Cardiac muscle cell (in vitro differentiated cells and primary cell): ENCODE measurements at regions not wholly inside any gene's neighbourhood (a gene's known extent, or its start where the extent isn't known, plus 50 kb on each side); places are given as distances from the start of the nearest gene placed in this dataset.

ENCODE experiments used
- DNase-seq, 2 donors: peaks; one replicate each; pipeline versions ENCODE4 v3.0.0 to v3.0.0-alpha.2; 2010 to 2017; ENCODE audit warnings: low read depth in 1 of 2, low spot score in 1 of 2
- H3K27ac ChIP-seq: fragments of 200-600 bp; sonication (generic); 2 replicates; pipeline ENCODE4 v1.5.1; 2016
- H3K27me3 ChIP-seq: fragments of 200-600 bp; sonication (generic); 2 replicates; pipeline ENCODE4 v1.6.0; 2016; ENCODE audit warnings: control low read depth
- H3K36me3 ChIP-seq: fragments of 200-600 bp; sonication (generic); 2 replicates; pipeline ENCODE4 v1.5.1; 2016; ENCODE audit warnings: control low read depth
- H3K4me1 ChIP-seq: fragments of 200-600 bp; sonication (generic); 2 replicates; pipeline ENCODE4 v1.8.1; 2017; ENCODE audit warnings: low read depth, mild to moderate bottlenecking, mixed run types
- H3K4me3 ChIP-seq: fragments of 200-600 bp; sonication (generic); 2 replicates; pipeline ENCODE4 v1.5.1; 2016; ENCODE audit warnings: mild to moderate bottlenecking
- H3K9me3 ChIP-seq: fragments of 200-600 bp; sonication (generic); 2 replicates; pipeline ENCODE4 v1.5.1; 2017; ENCODE audit warnings: low read depth, mild to moderate bottlenecking, control low read depth
- TF ChIP-seq, protein P1 (sequence below): IDR thresholded peaks from 2 replicates; pipeline ENCODE4 v1.5.1; 2012; ENCODE audit warnings: low read depth, mild to moderate bottlenecking, low read length

DNA sequence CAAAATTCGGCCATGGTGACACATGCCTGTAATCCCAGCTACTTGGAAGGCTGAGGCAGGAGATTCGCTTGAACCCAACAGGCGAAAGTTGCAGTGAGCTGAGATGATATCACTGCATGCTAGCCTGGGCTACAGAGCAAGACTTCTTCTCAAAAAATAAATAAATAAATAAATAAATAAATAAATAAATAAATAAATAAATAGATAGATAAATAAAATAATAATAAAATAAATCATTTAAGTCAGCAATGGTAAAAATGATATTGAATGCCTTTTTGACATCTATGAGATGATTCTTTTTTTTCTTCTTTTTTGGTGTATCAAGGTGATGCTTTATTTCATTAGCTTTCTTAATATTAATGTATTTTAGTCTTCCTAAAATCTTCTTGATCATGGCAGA is 221.7 kb upstream of the RXFP2 start:
- TF ChIP-seq, protein P1, sequence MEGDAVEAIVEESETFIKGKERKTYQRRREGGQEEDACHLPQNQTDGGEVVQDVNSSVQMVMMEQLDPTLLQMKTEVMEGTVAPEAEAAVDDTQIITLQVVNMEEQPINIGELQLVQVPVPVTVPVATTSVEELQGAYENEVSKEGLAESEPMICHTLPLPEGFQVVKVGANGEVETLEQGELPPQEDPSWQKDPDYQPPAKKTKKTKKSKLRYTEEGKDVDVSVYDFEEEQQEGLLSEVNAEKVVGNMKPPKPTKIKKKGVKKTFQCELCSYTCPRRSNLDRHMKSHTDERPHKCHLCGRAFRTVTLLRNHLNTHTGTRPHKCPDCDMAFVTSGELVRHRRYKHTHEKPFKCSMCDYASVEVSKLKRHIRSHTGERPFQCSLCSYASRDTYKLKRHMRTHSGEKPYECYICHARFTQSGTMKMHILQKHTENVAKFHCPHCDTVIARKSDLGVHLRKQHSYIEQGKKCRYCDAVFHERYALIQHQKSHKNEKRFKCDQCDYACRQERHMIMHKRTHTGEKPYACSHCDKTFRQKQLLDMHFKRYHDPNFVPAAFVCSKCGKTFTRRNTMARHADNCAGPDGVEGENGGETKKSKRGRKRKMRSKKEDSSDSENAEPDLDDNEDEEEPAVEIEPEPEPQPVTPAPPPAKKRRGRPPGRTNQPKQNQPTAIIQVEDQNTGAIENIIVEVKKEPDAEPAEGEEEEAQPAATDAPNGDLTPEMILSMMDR: no peak
- Histone ChIP-seq H3K4me3 (no peak overlapping the region), H3K27me3 (no peaks in the 10 kb centered on the region), H3K9me3 (no peaks in the 10 kb centered on the region), H3K4me1 (peaks cover 4% of the 10 kb centered on the region), H3K27ac (no peak overlapping the region), H3K36me3 (no peaks in the 10 kb centered on the region)
- no peak for DNase-seq

DNA sequence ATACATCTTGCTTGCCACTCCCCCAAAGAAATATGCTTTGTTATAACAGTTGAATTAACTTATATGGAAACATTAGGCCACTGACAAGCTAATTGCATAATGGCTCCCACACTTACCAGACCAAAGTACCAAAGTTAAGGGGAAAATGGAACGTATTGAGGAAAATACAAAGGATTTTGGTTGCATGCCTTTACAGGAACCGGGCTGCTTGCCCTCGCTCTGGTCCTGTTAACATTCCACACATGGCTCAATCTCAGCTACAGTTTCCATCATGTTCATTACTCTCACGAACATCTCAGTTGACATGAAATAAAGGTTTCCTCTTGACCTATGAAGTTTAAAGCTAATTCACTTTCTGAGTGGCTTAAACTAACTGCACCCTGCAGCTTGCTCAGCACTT is 220.7 kb upstream of the RXFP2 start:
- DNase-seq: no peak
- TF ChIP-seq, protein P1: no peak
- Histone ChIP-seq H3K27me3 (no peaks in the 10 kb centered on the region), H3K9me3 (no peaks in the 10 kb centered on the region), H3K4me3 (no peak overlapping the region), H3K4me1 (peaks cover 4% of the 10 kb centered on the region), H3K27ac (no peak overlapping the region), H3K36me3 (no peaks in the 10 kb centered on the region)

DNA sequence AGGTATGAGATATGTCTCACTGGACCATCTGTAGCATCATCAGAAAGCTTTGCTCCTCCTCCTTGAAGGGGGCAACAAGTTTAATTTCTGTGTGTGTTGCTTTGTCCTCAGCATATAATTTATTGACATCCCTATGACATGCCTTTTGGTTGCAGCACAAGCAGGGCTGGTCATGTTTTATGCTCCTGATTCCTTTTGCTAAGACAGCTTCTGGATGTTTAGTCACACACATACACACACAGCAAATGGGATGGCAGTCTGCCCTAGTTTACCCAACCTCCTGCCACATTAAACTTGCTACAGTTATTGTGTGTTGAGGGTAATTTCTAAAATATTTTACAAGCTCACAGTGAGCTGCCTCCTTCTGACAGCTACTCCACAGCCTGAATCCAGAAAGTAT is 217.9 kb upstream of the RXFP2 start:
- DNase-seq: peak in 1 of 2 donors; percentile 19
- H3K9me3 ChIP-seq: no peaks in the 10 kb centered on the region
- H3K27ac ChIP-seq: no peak overlapping the region
- TF ChIP-seq, protein P1: no peak
- H3K36me3 ChIP-seq: no peaks in the 10 kb centered on the region
- H3K27me3 ChIP-seq: no peaks in the 10 kb centered on the region
- no peak overlapping the region for H3K4me3 ChIP-seq
- peaks cover 4% of the 10 kb centered on the region for H3K4me1 ChIP-seq

DNA sequence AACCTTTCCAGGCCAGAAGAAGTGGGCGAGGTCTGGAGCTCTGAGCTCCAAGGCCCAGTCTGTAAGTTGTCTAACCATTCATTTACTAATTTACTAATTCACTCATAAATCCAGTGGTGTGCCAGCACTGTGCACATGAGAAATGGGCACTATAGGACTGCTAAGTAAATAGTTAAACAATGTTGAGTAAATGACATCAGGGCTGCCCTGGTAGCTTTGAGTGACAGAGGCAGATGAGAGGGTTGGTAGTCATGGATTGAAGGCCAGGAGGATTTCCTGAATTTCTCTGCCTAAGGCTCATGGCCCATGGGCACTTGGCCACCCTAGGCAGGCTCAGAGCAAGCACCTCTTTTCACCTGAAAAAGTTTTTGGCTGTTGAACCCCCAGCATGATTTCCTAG is 216.9 kb upstream of the RXFP2 start:
- TF ChIP-seq, protein P1: no peak
- no peak for DNase-seq
- Histone ChIP-seq H3K4me1 (peaks cover 4% of the 10 kb centered on the region), H3K4me3 (no peak overlapping the region), H3K27me3 (no peaks in the 10 kb centered on the region), H3K36me3 (no peaks in the 10 kb centered on the region), H3K27ac (no peak overlapping the region), H3K9me3 (no peaks in the 10 kb centered on the region)

DNA sequence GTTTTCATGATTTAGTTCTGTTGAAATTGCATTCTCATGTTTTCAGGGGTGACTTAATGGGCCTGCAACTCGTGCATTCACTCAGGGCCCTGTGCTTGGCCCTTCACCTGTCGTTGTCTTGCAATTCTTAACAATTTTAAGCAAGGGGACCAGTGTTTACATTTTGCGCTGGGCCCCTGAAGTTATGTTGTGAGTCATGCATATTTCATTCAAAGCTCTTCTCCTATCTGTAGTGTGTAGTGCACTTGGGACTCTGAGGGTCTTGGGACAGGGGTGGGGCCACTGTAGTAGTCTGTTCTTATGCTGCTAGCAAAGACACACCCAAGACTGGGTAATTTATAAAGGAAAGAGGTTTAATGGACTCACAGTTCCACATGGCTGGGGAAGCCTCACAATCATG is 211.2 kb upstream of the RXFP2 start:
- H3K9me3 ChIP-seq: no peaks in the 10 kb centered on the region
- no peak for DNase-seq
- no peaks in the 10 kb centered on the region for H3K36me3 ChIP-seq
- H3K4me1 ChIP-seq: no peaks in the 10 kb centered on the region
- no peak overlapping the region for H3K27ac ChIP-seq
- H3K4me3 ChIP-seq: no peak overlapping the region
- H3K27me3 ChIP-seq: no peaks in the 10 kb centered on the region
- TF ChIP-seq, protein P1: no peak

DNA sequence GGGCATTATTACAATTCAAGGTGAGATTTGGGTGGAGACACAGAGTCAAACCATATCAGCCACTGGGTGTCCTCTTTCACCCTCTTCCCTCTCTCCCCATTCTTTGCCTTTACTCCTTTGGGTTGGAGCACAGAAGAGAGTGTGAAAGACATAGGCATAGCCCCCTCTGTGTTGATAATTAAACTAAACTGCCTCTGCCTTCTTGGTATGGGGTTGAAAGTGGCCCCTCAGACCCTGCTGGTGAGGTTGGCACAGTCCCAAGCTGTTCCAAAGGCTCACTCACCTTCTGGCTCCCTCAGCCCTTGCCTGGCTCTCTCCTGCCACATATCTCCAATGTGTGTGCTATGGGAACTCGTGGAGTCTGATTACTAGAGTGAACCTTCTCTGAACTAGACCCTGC is 210.6 kb upstream of the RXFP2 start:
- Histone ChIP-seq H3K4me1 (no peaks in the 10 kb centered on the region), H3K4me3 (no peak overlapping the region), H3K36me3 (no peaks in the 10 kb centered on the region), H3K27me3 (no peaks in the 10 kb centered on the region), H3K9me3 (no peaks in the 10 kb centered on the region), H3K27ac (no peak overlapping the region)
- DNase-seq: no peak
- TF ChIP-seq, protein P1: no peak
